OCI-LY7 (cell line): ENCODE measurements at regions not wholly inside any gene's neighbourhood (a gene's known extent, or its start where the extent isn't known, plus 50 kb on each side); places are given as distances from the start of the nearest gene placed in this dataset.

Experiments used
- EZH2phosphoT487 ChIP-seq: fragments of 200-600 bp; sonication (generic); IDR thresholded peaks from 2 replicates; pipeline ENCODE4 v1.6.1; 2018; ENCODE audit warnings: low read depth, borderline replicate concordance, mild to moderate bottlenecking, mixed run types, antibody characterized with exemption, low read length, moderate library complexity, mixed read lengths
- TF ChIP-seq, protein P1 (sequence below): fragments of 200-600 bp; sonication (generic); conservative IDR thresholded peaks from 2 replicates; pipeline ENCODE4 v1.5.1; 2014; ENCODE audit warnings: mild to moderate bottlenecking, antibody characterized with exemption, low read length, moderate library complexity, mixed read lengths

- TF ChIP-seq, protein P1, sequence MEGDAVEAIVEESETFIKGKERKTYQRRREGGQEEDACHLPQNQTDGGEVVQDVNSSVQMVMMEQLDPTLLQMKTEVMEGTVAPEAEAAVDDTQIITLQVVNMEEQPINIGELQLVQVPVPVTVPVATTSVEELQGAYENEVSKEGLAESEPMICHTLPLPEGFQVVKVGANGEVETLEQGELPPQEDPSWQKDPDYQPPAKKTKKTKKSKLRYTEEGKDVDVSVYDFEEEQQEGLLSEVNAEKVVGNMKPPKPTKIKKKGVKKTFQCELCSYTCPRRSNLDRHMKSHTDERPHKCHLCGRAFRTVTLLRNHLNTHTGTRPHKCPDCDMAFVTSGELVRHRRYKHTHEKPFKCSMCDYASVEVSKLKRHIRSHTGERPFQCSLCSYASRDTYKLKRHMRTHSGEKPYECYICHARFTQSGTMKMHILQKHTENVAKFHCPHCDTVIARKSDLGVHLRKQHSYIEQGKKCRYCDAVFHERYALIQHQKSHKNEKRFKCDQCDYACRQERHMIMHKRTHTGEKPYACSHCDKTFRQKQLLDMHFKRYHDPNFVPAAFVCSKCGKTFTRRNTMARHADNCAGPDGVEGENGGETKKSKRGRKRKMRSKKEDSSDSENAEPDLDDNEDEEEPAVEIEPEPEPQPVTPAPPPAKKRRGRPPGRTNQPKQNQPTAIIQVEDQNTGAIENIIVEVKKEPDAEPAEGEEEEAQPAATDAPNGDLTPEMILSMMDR, result no peak
- TF ChIP-seq EZH2phosphoT487, result no peak
Measured at GRCh38 chr18:67735506-67735905, 219.0 kb upstream of the DSEL start.
